GM21723 (cell line): ENCODE measurements at regions not wholly inside any gene's neighbourhood (a gene's known extent, or its start where the extent isn't known, plus 50 kb on each side); places are given as distances from the start of the nearest gene placed in this dataset.
"Not testable (repeated sequence)": the region's sequence is repeated elsewhere in the genome, so short reads cannot be mapped to it uniquely, and the experiment has no call there.

Experiments used
- ATAC-seq: cut with Tn5 transposase; IDR thresholded peaks from one replicate; pipeline ENCODE4 v1.9.1; 2021; ENCODE audit warnings: mild to moderate bottlenecking, moderate library complexity; ENCODE audit not compliant: unreplicated experiment

DNA sequence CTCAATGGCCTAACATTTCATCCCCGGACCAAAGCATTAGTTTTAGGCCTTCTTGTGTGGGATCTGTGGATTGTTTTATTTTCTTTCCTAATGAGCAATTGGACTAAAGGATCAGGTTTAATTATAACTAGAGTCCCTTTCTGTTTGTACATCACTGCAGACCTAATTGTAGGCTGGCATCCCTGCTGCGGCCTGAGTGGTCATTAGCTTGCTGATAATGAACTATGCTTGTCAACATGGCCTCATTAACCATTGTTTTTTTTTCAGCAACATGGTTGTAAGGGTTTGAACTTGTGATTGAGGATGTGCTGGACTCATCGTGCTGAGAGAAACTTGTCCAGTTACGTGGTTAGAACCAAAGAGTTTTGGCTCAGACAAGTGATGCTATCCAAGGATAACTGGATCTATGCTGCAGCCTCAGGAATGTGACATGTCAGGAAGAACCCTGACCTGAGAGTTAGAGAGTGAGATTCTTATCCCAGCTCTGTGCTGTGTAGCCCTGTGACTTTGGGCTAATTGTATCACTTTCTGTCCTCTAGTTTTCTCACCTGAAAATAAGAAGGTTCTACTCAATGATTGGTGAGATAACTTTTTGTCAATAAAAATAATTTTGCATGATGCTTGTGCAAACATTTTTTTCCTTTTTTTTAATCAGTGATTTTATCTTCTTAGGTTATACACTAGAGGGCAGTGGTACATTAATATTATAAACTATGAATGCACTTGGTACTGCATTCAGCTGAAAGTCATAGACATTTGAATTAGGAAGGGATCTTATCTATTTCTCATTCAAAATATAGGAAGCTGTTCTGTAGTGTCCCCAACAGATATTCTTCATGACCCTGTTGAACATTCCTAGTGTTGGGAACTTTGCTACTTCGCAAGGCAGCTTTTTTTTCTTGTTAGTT, 140.9 kb downstream of the RNF144B start:
- no peak for ATAC-seq

DNA sequence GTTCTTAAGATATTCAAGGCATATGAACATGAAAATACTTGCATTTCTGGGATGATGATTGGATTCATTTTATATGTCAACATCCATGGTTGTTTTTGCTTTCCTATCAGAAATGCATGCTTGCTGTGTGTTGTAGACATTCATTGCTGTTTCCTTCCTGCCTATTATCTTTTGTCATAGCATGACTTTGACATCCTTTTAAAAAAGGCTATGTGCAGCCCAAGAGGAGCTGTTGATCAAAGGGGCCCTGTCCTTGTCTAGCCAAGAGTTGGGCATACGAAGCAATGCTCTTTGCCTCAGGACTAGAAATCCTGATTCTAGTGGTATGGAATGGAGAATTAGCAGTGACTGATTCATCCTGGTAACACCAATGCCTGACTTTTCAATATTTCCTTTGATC, 143.1 kb downstream of the RNF144B start:
- ATAC-seq, result no peak

DNA sequence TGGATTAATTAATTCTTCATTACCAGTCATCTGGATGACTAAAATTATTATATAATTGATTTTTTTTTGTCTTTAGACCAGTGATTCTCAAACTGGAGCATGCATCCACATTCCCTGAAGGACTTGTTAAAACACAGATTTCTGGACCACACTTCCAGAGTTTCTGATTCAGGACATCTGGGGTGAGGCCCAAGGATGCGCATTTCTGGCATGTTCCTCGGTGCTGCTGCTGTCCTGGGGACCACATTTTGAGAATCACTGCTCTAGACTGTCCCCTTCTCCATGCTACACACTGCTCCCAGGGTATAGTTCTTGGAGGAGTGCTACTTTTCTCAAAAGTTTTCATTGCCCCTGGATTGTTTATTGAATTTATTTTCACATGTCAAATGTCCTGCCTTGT, 145.0 kb downstream of the RNF144B start:
- no peak for ATAC-seq

DNA sequence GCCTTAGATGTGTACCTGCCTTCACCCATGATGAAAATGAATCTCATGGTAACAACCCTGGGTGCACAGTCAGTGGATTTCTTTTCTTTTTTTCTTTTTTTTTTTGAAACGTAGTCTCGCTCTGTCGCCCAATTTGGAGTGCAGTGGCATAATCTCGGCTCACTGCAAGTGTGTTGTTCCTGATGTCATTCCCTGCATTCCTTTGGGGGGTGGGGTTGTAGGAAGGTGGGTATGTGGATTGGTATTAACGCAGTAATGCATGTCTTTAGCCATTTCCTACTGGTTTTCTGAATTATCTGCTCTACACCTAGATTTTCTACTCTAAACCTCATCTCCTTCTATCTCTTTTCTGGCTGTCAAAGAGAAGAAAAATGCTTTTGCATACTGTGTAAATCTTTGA, 146.6 kb downstream of the RNF144B start:
- ATAC-seq, result no peak

DNA sequence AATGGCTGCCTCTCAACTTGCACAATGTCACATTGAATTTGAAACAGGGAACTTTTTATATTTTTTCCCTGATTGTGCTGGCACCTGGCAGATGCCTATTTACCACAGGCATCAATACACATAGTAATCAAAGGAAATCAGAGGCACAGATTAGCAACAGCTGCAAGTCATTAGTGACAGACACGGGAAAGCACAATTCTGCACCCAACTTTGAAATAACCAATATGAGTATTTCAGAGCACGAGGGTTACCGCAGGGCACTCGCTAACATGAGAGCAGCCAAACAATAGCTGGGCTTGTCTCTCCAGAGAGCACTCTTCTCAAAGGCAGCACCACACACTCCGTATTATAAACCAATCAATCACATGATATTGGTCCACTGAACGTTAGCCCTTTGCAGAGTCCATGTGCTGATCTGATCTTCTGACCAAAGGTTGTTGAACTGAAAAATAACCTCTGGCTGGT, 149.5 kb downstream of the RNF144B start:
- ATAC-seq, result no peak

DNA sequence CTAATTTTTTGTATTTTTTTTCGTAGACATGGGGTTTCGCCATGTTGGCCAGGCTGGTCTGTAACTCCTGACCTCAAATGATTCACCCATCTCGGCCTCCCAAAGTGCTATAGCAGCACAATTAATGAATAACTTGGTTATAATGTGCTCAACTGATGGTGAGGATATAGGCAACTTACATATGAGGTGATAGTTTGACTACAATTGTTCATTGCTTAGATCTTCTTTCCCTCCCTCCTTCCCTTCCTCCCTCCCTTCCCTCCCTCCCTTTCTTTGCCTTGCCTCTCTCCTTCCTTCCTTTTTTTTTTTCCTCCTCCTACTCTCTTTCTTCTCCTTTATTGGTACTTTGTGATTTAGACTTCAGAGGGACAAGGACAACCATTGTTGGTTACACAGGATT, 151.2 kb downstream of the RNF144B start:
- no peak for ATAC-seq

DNA sequence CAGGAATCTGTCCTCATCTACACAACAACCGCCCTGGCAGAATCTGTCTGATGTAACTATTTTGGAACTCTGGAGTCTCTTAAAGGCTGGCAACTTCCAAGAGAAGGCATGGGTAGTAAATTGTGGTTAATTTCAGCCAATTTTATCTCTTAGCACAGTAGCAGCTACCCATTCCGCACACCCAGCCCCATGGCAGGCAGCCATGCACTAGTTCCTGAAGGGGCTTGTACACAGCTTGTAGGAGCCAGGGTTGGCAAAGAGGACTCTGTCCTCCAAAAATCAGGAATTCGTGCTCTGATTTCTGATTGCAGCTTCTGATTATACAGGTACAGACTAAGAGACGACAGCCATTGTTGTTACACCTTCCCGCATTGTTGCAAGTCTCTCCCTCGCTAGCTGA, 155.9 kb downstream of the RNF144B start:
- ATAC-seq, result no peak

DNA sequence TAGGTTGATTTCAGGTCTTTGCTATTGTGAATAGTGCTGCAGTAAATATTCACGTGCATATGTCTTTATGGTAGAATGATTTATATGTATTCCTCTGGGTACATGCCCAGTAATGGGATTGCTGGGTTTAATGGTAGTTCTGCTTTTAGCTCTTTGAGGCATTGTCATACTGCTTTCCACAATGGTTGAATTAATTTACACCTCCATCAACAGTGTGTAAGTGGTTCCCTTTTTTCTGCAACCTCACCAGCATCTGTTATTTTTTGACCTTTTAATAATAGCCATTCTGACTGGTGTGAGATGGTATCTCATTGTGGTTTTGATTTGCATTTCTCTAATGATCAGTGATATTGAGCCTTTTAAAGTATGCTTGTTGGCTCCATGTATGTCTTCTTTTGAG, 158.0 kb downstream of the RNF144B start:
- not testable (repeated sequence) for ATAC-seq

DNA sequence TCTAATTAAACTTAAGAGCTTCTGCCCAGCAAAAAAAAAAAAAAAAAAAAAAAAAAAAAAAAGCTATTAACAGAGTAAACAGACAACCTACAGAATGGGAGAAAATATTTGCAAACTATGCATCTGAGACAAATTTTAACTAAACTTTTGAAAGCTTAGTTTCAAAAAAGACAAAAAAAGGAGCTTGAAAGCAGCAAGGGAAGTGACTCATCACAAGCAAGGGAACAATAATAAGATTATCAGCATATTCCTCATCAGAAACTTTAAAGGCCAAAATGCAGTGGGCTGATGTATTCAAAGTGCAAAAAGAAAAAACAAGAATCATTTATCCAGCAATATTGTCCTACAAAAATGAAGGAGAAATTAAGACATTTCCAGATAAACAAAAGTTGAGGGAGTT, 158.6 kb downstream of the RNF144B start:
- no peak for ATAC-seq

DNA sequence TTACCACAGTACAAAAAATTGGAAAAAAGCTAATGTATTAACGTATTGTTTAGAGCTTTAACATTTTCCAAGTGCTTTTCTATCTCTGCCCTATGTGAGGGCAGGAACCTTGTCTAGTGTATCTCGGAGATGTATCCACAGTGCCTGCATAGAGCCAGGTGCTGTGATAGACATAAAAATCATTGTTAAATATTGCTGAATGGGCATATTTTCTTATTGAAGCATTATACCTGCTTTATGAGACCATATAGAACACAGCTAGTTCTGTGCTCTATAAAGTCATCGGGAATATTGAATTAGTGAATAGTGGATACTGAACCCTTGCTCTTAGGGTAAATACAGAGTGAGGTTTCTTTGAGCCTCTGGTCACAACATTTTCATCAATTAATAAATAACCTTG, 163.0 kb downstream of the RNF144B start:
- no peak for ATAC-seq

DNA sequence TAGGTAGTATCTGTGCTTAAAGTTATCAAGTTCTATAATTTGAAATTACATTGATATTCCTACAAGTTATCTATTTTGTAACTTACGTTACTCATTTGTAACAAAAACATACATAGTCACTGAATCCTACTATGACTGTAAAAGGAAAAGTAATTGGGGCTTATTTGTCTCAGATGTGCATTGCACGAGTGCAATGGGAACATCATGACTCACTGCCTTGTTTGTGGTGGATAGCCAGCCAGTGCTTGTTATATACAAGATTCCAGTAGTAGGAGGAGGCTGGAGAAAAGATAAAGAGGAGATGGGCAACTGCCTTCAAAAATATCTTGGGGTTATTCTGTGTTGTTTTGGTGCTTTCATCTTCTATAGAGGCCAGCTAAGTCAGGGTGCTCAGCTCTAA, 164.1 kb downstream of the RNF144B start:
- ATAC-seq, result no peak

DNA sequence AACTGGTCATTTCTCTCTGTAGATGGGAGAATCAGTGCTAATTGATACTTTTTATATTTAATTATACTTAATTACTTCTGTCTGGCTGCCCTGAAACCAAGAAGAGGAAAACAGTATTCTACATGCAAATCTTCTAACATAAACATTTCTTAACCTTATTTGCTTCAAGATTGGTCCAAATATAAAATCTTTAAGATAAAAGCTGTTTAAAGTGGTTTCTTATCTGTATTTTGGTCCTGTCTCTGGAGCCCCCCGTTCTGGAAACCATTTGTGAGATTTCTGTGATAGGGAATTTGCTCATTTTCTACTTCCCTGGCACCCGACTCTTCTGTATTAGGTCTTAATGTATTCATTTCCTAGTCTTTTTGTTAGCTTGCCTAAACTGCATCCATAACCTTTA, 168.6 kb downstream of the RNF144B start:
- ATAC-seq, result no peak

DNA sequence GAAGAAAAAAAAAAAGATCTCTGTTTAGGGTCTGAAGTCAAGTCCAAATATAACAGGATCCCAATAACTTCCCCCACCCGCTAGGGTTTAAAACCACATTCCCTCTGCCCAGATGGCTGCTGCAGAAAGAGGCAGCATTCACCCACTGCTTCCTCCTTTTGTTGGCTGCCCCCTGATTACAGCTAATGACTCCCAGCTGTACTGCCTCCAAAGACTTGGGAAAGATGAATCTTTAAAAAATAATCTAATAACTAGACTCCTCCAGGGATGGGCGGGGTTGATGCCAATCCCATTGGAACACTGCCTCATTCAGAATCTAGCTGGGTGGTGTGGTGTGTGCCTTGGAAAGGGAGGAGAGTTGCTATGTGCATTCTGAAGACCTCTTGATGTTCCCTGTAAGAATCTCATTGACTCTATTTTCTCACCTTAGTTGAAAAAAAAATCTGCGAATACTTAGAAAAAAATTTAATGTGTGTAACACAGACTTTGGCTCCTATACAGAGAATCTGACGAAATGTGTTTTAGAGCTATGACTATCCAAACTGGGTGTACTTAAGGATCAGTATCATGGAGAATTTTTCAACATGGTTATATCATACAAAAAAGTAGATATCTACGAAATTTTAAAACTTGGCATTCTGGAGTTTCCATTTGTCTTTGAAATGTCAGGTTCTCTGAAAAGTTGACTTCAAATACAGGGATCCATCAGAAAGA, 174.0 kb downstream of the RNF144B start:
- no peak for ATAC-seq

DNA sequence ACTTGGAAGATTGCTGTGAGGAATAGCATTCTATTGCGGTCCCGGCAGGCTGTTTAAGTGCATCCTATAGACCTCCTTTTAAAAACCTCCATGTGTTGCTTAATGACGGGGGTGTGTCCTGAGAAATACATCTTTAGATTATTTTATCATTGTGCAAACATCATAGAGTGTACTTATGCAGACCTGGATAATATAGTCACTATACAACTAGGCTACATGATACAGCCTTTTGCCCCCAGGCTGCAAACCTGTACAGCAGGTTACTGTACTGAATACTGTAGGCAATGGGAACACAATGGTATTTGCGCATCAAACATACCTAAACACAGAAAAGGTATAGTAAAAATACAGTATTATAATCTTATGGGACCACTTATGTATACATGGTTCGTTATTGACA, 175.6 kb downstream of the RNF144B start:
- no peak for ATAC-seq

DNA sequence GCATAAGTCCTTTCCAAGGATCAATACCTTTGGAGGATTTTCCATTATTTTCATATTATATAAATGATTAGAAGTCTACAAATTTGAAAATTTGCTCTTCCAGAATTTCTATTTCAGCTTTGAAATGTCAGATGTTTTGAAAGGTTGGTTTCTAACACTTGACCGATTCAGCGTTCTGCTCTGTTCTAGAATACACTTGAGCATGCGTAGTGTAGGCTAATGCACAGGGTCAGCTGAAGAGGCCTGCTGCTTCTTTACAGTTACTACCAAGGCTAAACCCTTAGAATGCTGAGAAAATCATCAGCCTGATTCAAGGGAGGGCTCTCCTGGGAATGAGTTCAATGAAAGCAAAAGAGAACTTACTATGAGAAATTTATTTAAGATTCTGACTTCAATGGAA, 177.6 kb downstream of the RNF144B start:
- ATAC-seq, result no peak

DNA sequence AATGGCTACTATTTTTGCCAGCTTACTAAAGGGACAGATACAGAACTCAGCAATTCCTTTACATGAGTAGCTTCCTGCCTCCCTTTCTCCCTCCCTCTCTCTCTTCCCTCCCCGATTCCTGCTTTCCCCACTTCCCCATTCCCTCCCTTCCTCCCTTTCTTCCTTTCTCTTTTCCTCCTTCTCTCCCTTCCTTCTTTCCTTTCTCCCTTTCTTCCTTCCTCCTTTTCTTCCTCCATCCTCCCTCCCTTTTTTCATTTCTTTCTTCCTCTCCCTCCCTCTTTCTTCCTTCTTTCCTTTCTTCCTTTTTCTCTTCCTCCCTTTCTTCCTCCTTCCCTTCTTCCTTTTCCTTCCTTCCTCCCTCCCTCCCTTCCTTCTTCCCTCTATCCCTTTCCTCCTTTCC, 178.1 kb downstream of the RNF144B start:
- no peak for ATAC-seq

DNA sequence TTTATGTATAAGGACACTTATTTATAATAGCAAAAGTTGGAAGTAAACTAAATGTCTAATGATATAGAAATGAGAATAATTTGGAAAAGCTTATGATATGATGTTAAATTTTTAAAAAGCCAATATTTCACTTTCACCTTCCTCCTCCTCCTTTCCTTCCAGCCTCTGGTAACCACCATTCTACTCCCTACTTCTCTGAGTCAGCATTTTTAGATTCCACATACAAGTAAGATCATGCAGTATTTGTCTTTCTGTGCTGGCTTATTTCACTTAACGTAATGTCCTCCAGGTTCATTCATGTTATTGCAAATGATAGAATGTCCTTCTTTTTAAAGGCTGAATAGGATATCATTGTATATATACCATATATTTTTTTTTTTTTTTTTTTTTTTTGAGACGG, 180.2 kb downstream of the RNF144B start:
- no peak for ATAC-seq

DNA sequence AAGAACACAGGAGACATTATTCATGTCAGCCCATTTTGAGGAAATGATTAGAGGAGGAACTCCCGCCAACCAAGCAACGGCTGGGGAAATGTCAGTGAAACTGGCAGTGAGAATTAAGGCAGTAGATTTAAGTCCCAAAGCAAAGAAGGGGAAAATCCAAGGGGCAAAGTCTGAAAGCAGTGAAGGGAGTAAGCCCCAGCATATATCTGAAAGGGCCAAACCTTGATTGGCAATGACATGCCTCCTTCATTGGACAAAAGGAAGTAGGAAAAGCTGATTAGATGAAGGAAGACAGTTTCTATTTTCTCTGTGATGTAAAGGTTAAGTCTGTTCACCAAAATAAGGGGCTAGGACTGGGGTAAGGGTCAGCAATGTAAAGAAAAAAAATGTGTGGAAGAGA, 190.3 kb downstream of the RNF144B start:
- no peak for ATAC-seq

DNA sequence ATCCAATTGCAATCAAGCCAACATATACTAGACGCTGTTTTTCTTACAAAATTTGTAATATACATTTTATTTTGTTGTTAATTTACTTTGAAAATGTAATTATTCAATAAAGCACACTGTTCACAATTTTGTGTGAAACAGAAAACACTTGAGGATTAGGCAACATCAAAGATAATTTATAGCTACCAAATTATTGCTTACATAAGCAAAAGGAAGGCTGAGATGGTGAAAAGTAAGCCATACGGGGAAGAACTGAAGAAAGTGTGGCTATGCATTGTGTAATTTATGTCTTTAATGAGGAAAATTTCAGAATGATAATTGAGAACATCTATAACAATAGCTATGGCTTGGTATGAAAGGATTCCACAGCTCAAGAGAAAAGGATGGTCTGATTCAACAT, 192.0 kb downstream of the RNF144B start:
- no peak for ATAC-seq

DNA sequence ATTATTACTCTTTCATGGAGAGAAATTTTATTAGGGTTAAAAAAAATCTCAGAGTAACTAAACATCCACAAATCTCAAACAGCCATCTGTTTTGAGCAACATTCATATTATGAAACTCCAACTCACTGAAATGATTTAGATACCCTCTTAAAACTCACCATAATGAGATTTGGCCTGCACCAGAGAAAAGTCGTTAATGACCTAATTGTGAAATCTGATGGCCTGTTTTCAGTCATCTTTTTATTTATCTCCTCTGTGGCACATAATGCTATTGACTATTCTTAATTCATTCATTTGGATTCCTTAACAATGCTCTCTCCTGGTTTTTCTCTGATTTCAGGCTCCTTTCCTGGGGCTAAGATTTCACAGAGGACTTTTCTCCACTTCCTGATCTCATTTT, 192.7 kb downstream of the RNF144B start:
- ATAC-seq, result no peak

DNA sequence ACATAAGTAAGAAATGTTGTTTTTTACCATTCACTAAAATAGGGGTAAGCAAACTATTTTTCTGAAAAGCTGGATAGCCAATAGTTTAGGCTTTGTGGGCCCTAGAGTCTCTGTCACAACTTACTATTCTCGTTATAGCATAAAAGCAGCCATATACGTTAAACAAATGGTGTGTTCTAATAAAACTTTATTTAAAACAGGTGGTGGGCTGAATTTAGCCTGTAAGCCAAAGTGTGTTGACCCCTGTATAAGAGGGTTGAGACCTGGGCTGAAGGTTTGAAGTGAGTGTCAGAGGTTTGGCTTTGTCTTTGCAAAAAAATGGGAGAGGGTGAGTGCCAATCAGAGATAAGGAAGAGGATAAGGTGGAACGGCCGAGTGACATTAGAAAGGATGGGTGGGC, 197.2 kb downstream of the RNF144B start:
- no peak for ATAC-seq

DNA sequence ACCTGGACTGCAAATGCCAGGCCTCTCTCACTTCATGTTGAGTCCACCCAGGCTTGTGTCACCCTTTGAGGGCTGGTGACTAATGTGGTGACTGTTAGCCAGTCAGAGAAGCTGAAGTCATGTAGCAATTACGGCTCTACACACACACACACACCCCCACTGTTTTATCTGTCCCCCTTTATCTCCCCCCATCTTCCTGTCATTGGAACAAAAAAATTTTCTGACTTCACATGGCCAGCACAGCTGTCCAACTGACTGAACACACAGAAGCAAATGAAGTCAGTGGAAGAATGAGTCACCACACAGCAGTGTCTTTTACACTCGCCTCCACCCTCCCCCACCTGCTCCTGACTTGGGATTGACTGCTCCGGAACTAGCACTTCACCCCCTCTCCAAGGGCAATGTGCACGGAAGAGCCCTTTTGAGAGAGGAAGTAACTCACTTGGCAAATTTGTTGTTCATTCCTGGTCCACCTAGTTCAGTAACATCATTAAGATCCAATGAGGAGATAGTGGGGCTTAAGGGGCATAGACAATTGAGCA, 198.0 kb downstream of the RNF144B start:
- no peak for ATAC-seq
